ENCODE measurements at regions not wholly inside any gene's neighbourhood (a gene's known extent, or its start where the extent isn't known, plus 50 kb on each side); places are given as distances from the start of the nearest gene placed in this dataset.

GRCh38 chr5:28402590-28403301 is 1364.4 kb upstream of the CDH9 start:
- no peak for TF ChIP-seq CTCF (IDR thresholded peaks at IDR 0.05)
- no peak for TF ChIP-seq EZH2 (IDR thresholded peaks at IDR 0.05)
- no peak for TF ChIP-seq EZH2phosphoT487 (IDR thresholded peaks at IDR 0.05)
